Activated T-helper 1 cell treated with anti-CD3 and anti-CD28 coated beads, Interleukin-2, amount 50 U/mL, for 16 hours (primary cell): ENCODE measurements at regions not wholly inside any gene's neighbourhood (a gene's known extent, or its start where the extent isn't known, plus 50 kb on each side); places are given as distances from the start of the nearest gene placed in this dataset.
"Not testable (repeated sequence)": the region's sequence is repeated elsewhere in the genome, so short reads cannot be mapped to it uniquely, and the experiment has no call there.

ENCODE experiments used
- DNase-seq, 2 donors: peaks; one replicate each; pipeline ENCODE4 v3.0.0-alpha.2; 2020; ENCODE audit warnings: low read depth in 1 of 2, low spot score in 1 of 2

- no peak for DNase-seq
These were observed 250.1 kb upstream of the CDH5 start for GRCh38 chr16:66116163-66117002.

GRCh38 chr16:66115373-66115772 is 251.1 kb upstream of the CDH5 start:
- DNase-seq = no peak

DNA sequence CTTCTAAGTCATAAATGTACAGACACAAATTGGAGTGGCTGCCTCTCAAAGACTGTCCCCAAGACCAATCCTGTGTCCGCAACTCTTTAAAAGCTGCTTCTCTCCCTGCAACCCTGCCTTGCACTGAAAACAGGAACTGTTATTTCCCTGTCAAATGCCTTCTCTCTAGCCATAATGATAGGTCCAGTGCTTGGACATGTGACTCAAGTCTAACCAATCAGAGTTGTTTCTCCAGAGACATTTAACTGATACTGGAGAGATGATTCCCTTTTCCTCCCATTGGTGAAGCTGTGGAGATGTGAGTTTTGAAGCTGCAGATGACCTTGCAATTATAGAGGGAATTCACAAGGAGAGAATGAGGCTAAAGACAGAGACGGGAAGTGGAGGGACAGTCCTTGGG is 253.3 kb upstream of the CDH5 start:
- DNase-seq = no peak

DNA sequence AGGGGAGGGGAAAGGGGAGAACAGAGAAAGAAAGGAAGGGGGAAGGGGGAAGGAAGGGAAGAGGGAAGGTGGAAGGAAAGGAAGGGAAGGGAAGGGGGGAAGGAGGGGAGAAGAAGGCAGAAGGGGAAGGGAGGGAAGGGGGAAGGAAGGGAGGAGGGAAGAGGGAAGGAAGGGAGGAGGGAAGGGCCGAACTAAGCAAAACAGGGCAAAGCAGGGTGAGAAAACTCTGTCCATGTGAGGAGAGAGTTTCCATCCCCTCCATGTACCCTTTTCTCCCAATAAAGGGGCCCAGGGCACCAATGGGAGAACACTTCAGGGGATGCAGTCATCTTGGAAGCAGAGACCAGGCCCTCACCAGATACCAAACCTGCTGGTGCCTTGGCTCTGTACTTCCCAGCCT is 256.8 kb upstream of the CDH5 start:
- DNase-seq = no peak

- no peak for DNase-seq
These were observed 258.8 kb upstream of the CDH5 start for GRCh38 chr16:66107661-66108060.

GRCh38 chr16:66103211-66103610 is 263.3 kb upstream of the CDH5 start:
- no peak for DNase-seq

DNA sequence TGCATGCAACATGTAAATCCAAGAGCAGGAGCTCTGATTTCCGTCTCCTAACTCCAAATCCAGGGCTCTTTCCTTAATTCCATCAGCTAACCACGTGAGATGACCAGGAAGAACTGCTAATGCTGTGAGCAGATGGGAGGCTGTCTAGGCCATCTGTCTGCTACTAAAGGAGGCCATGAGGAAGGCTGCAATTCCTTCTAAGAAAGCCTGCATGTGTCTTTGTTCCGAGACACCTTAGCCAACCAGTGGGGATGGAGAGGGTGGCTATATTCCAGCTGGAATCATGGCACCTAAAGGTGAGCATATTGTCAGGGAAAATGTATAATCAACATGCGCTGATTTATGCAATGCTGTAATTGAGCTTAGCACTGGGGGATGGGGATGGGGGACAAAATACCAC is 267.2 kb upstream of the CDH5 start:
- DNase-seq = no peak

DNA sequence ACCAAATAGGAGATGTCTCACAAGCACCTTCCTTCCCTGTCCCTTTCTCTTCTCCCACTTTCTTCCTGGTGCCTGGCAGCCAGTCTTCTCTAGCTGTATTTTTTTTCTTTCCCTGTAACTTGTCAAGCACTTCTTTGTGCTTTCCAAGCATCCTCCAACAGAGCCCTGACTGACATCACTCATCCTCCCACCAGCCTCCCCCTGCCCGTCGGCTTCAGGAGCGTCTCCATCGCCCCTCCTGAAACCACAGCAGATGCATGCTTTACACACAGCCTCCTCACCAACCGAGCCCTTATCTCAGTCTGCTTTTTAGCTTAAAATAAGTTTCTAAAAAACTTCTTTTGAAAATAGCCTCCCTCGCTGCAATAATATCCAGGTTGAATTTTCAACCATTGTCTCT is 268.7 kb upstream of the CDH5 start:
- no peak for DNase-seq

DNA sequence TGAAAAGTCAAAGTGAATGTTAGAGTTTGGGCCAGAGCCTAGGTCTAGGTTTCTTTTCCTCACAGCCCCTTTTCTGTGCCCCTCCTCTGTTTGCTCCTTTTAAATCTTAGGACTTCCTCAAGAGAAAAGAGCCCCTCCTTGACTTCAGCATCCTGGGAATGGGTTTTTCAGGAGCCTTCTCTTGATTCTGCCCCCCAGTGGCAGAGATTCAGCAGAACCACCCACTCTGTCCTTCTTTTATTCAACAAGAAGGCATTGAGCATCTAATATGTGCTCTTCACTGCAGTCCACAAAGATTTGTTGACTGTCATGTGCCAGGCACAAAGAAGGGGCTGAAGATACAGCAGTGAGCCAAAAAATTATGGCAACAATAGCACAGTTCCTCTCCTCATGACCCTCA is 270.8 kb upstream of the CDH5 start:
- DNase-seq = no peak

DNA sequence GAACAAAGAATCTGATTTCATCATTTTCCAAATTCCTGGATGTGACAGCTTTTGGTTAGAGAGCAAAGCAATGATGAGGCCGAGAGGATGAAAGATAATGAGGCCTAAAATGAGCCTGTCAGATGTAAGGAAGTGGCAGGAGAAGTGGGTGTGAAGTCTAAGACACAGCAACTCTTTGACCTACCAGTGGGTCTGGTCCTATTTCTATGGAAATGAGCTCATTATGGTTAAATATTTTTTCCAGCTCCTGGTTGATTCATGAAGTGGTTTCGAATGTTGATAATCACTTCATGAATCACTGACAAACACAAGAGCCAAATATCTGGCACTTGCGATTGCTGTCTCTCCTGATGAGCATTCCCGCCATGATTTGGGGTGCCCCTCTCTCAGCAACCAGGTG is 273.3 kb upstream of the CDH5 start:
- no peak for DNase-seq

DNA sequence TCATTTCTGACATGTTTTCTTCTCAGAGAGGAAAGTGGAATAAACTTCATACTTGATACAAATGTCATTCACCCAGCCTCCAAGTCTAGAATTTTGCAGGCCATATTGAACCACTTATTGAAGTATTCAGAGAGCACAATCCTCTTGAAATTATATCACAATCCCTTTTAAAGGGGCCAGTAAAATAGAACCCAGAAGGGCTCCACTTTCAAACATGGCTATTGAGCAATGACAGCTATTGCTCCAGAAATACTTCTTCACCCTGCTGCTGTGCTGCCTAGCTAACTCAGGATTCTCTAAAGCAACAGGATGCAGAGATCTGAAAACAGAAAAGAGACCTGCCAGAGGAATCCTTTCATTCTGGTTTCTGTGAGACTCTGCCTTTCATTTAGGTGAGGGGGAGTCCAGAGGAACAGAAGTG is 275.0 kb upstream of the CDH5 start:
- DNase-seq = no peak

- DNase-seq = no peak
These were observed 277.8 kb upstream of the CDH5 start for GRCh38 chr16:66088681-66089080.

GRCh38 chr16:66087308-66087707 is 279.2 kb upstream of the CDH5 start:
- DNase-seq = no peak

- DNase-seq = no peak
These were observed 280.8 kb upstream of the CDH5 start for GRCh38 chr16:66085651-66086050.

GRCh38 chr16:66084731-66085130 is 281.8 kb upstream of the CDH5 start:
- not testable (repeated sequence) for DNase-seq

DNA sequence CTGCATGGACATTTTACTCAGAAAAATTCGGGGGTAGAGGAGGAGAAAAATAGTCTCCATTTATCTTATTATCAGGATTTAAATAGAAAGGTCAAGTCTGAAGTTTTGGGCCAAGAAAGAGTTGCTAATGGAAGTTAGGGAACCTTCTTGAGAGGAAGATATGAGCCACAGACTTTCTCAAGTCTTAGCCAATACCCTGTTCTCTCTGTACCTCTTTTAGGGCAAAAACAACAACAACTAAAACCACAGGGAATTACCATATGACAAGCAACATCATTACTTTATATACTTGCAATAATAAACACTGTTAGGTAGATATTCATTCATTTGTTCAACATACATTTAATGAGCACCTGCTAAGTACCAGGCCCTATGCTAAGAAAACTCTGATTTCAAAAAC is 282.2 kb upstream of the CDH5 start:
- DNase-seq = no peak

- DNase-seq = no peak
These were observed 283.3 kb upstream of the CDH5 start for GRCh38 chr16:66083171-66083570.

DNA sequence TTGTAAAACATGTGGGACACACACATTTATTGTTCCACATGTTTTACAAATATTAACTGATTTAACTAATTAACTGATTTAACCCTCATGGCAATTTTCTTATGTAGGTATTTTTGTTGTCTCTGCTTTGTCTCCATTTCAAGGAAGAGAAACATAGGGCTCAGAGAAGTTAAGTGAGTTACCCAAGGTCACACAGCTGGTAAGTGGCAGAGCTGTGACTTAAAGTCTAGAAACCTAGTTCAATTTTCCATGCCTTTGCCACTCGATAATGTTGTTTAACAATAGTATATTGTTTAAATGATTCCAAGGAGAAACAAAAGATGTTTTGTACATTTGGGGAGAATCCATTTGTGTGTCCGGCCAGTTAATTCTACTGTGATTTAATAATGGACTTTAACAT is 284.1 kb upstream of the CDH5 start:
- no peak for DNase-seq

GRCh38 chr16:66081775-66082366 is 284.6 kb upstream of the CDH5 start:
- no peak for DNase-seq

DNA sequence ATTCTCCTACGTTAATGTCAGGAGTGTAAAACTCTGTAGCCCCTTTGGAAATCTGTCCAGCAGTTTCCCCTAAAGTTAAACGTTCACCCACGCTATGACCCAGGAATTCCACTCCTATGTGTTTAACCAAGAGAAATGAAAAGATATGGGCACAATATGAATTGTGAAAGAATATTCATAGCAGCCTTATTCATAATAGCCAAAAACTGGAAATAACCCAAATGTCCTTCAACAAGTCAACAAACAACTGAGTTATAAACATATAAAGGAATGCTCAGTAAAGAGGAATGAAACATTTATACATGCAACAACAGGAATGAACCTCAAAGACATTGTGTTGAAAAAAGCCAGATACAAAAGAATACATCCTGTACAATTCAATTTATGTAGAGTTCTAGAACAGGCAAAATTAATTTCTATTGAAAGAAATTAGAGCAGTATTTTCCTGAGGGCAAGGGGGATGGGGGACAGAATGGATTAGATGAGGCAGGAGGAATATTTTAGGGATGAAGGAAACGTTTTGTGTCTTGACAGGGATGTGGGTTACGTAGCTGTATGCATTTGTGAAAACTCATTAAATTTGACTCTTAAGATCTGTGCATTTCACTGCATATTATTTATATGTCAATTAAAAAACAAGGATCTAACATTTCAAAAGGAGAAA is 286.7 kb upstream of the CDH5 start:
- DNase-seq = no peak

- no peak for DNase-seq
These were observed 296.2 kb upstream of the CDH5 start for GRCh38 chr16:66070140-66070917.

- DNase-seq = no peak
These were observed 296.9 kb upstream of the CDH5 start for GRCh38 chr16:66069587-66069986.
